GM20000 (cell line): ENCODE measurements at regions not wholly inside any gene's neighbourhood (a gene's known extent, or its start where the extent isn't known, plus 50 kb on each side); places are given as distances from the start of the nearest gene placed in this dataset.
"Not testable (repeated sequence)": the region's sequence is repeated elsewhere in the genome, so short reads cannot be mapped to it uniquely, and the experiment has no call there.

Source experiments
- DNase-seq: peaks from one replicate; pipeline ENCODE4 v3.0.0; 2012; ENCODE audit warnings: low spot score
- TF ChIP-seq, protein P1 (sequence below): IDR thresholded peaks from 2 replicates; pipeline ENCODE4 v1.5.1; 2012; ENCODE audit warnings: mild to moderate bottlenecking, control low read depth; ENCODE audit errors: extremely low read depth, missing control alignments

DNA sequence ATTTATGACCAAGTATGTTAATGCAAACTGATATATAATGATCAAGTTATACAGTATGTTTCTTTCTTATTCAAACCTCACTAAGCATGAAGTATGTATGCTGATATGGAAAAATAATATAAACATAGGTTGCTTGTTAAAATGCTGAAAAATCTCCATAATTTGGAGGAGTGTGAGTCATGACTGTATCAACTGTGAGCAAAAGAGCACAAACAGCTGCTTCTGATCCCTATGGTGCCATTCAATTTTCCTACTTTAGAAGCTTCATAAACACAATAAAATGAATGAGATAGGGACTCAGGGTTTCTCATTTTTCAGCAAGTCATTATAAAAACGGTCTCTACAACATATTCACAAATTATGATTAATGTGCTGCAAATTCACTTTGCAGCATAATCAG, 129.9 kb upstream of the TFPI start:
- no peak for DNase-seq
- TF ChIP-seq, protein P1, sequence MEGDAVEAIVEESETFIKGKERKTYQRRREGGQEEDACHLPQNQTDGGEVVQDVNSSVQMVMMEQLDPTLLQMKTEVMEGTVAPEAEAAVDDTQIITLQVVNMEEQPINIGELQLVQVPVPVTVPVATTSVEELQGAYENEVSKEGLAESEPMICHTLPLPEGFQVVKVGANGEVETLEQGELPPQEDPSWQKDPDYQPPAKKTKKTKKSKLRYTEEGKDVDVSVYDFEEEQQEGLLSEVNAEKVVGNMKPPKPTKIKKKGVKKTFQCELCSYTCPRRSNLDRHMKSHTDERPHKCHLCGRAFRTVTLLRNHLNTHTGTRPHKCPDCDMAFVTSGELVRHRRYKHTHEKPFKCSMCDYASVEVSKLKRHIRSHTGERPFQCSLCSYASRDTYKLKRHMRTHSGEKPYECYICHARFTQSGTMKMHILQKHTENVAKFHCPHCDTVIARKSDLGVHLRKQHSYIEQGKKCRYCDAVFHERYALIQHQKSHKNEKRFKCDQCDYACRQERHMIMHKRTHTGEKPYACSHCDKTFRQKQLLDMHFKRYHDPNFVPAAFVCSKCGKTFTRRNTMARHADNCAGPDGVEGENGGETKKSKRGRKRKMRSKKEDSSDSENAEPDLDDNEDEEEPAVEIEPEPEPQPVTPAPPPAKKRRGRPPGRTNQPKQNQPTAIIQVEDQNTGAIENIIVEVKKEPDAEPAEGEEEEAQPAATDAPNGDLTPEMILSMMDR, result no peak

DNA sequence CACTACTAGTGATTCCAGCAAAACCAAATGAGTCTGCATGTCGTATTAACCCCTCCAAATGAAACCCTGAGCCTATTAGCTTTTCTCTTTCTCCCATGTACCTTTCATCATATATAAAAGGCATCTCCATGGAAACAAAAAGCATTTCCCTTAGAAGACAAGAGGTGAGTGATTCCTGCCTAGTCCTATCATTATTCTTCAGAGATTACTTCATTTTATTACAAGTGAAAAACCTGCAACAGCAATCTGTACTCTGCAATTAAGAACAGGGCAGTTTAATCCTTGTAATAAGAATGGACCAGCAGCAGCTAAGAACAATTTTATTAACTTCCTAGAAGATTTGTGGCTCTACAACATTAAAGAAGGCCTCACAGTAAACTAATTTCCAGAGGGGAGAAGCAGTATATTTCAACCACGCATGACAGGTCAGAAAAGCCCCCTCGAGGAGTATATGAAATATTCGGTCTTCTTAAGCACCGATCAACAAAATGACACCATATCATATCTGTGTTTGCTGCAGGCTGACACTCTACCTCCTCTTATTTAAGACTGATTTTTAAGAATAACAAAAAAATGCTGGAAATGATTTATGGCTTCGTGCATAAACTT, 132.3 kb upstream of the TFPI start:
- no peak for DNase-seq
- TF ChIP-seq, protein P1, result no peak

DNA sequence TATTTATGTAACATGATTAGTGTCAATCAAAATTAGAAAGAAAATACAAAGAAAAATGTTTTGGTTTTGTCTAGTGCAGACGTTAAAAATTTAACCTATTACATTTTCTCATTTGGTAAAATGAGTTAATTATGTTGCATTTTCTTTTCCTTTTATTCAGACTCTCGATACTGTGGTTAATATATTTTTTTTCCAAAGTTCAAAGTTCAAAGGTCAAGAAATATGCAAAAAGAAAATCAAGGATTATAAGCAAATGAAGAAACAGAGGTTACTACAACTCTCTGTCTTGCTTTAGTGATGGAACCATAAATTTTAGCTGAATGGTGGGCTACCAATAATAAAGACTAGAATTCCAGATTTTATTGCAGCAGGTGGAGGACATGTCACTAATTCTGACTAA, 133.3 kb upstream of the TFPI start:
- no peak for DNase-seq

DNA sequence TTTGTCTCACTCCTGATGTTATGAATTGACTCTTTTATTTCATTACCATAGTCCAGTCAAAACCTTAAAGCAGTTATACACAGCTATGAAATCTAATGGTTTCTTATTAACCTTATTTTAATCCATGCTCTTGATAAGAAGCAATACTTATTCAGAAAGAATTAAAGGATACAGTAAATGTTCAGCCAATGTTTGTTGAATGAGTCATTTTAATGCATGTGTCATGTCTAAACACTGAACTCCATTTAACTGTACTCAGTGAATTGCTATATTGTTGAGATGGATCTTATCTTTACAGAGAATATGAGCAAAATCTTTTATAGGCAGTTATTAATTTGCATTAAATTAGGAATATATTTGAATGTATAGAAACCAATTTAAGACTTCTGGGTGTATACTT, 135.1 kb upstream of the TFPI start:
- DNase-seq, result no peak
- TF ChIP-seq, protein P1, result no peak

More for the DNA sequence above, 133.3 kb upstream of the TFPI start:
- TF ChIP-seq, protein P1, result no peak

DNA sequence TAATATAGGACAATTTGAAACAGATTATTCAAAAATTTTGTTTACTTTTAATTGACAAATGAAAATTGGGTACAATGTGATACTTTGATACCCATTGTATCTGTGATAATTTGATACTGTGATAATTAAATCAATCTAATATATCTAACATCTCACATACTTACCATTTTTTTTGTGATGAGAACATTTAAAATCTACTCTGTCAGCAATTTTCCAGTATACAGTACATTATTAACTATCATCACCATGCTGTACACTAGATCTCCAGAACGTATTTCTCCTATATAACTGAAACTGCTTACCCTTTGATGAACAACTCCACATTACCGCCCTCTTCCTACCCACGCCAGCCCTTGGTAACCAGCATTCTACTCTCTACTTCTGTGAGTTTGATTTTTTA, 139.7 kb upstream of the TFPI start:
- no peak for DNase-seq
- TF ChIP-seq, protein P1, result no peak

DNA sequence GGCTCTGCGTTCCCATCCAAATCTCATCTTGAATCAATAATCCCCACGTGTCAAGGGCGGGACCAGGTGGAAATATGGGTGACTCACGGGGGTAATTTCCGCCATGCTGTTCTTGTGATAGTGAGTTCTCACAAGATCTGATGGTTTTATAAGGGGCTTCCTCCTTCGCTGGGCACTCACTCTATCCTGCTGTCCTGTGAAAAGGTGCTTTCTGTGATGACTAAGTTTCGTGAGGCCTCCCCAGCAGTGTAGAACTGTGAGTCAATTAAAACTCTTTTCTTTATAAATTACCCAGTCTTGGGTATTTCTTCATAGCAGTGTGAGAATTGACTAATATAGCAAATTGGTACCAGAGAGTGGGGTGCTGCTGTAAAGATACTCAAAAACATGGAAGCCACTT, 142.4 kb upstream of the TFPI start:
- not testable (repeated sequence) for DNase-seq

DNA sequence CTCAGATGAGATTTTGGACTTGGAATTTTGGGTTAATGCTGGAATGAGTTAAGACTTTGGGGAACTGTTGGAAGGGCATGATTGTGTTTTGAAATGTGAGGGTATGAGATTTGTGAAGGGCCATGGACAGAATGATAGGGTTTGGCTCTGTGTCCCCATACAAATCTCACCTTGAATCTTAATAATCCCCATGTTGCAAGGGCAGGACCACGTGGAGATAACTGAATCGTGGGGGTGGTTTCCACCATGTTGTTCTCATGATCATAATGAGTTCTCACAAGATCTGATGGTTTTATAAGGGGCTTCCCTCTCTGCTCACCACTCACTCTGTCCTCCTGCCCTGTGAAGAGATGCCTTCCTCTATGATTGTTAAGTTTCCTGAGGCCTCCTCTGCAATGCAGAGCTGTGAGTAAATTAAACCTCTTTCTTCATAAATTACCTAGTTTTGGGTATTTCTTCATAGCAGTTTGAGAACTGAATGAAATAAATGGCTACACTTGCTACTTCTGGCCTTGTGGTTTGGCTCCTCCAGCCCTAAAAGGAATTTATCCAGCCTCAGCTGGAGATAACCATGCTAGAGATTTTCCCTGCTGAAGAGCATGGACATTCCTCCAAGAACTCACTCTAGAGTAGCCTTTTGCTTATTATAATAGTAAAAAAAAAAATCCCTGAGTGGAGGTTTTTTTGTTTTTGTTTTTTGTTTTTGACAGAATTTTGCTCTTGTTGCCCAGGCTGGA, 144.3 kb upstream of the TFPI start:
- TF ChIP-seq, protein P1, result no peak
- DNase-seq, result no peak

DNA sequence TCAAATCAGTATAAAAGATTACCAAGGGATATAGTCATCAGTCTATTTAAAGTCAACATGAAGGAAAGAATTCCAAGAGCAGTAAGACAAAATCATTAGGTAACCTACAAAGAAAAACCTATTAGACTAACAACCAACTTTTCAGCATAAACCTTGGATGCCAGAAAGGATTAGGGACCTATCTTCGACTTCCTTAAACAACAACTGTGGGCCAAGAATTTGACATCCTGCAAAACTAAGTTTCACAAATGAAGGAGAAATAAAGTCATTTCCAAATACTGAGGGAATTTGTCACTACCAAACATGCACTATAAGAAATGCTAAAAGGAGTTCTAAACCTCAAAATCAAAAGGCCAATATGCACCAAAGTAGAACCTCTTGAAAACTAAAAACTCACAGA, 147.9 kb upstream of the TFPI start:
- TF ChIP-seq, protein P1, result no peak
- DNase-seq, result no peak
